ENCODE measurements at regions not wholly inside any gene's neighbourhood (a gene's known extent, or its start where the extent isn't known, plus 50 kb on each side); places are given as distances from the start of the nearest gene placed in this dataset.

GRCh38 chr1:98480271-98480670 lies 181.2 kb upstream of the SNX7 start:
- DNase-seq (ENCODE audit: low read depth), result peak; percentile 34

GRCh38 chr1:98478121-98478520 lies 183.4 kb upstream of the SNX7 start:
- DNase-seq (ENCODE audit: low read depth), result no peak

GRCh38 chr1:98472878-98473277 lies 188.6 kb upstream of the SNX7 start:
- DNase-seq (ENCODE audit: low read depth), result no peak

- DNase-seq (ENCODE audit: low read depth), result no peak
Observed at GRCh38 chr1:98471633-98472032, 189.9 kb upstream of the SNX7 start.

- peak; percentile 78 for DNase-seq (ENCODE audit: low read depth)
Observed at GRCh38 chr1:98468111-98468717, 193.3 kb upstream of the SNX7 start.

GRCh38 chr1:98467586-98467985 lies 193.9 kb upstream of the SNX7 start:
- DNase-seq (ENCODE audit: low read depth), result no peak

GRCh38 chr1:98467122-98467521 lies 194.4 kb upstream of the SNX7 start:
- DNase-seq (ENCODE audit: low read depth), result no peak

GRCh38 chr1:98461873-98462385 lies 199.6 kb upstream of the SNX7 start:
- no peak for DNase-seq (ENCODE audit: low read depth)

- DNase-seq (ENCODE audit: low read depth), result no peak
Observed at GRCh38 chr1:98460136-98460535, 201.4 kb upstream of the SNX7 start.

GRCh38 chr1:98459486-98459870 lies 202.0 kb upstream of the SNX7 start:
- DNase-seq (ENCODE audit: low read depth), result no peak

- no peak for DNase-seq (ENCODE audit: low read depth)
Observed at GRCh38 chr1:98458511-98459485, 202.7 kb upstream of the SNX7 start.

- no peak for DNase-seq (ENCODE audit: low read depth)
Observed at GRCh38 chr1:98457248-98457647, 204.3 kb upstream of the SNX7 start.

- DNase-seq (ENCODE audit: low read depth), result no peak
Observed at GRCh38 chr1:98454666-98455065, 206.9 kb upstream of the SNX7 start.

- no peak for DNase-seq (ENCODE audit: low read depth)
Observed at GRCh38 chr1:98453066-98453465, 208.5 kb upstream of the SNX7 start.

- DNase-seq (ENCODE audit: low read depth), result no peak
Observed at GRCh38 chr1:98452162-98452561, 209.4 kb upstream of the SNX7 start.

- no peak for DNase-seq (ENCODE audit: low read depth)
Observed at GRCh38 chr1:98441281-98441680, 220.2 kb upstream of the SNX7 start.

- DNase-seq (ENCODE audit: low read depth), result no peak
Observed at GRCh38 chr1:98439471-98439870, 222.1 kb upstream of the SNX7 start.

- DNase-seq (ENCODE audit: low read depth), result no peak
Observed at GRCh38 chr1:98437540-98437939, 224.0 kb upstream of the SNX7 start.

GRCh38 chr1:98437011-98437410 lies 224.5 kb upstream of the SNX7 start:
- no peak for DNase-seq (ENCODE audit: low read depth)

GRCh38 chr1:98429965-98430443 lies 231.5 kb upstream of the SNX7 start:
- DNase-seq (ENCODE audit: low read depth), result no peak

GRCh38 chr1:98428864-98429263 lies 232.7 kb upstream of the SNX7 start:
- no peak for DNase-seq (ENCODE audit: low read depth)

GRCh38 chr1:98427664-98428063 lies 233.9 kb upstream of the SNX7 start:
- DNase-seq (ENCODE audit: low read depth), result no peak

GRCh38 chr1:98426092-98426491 lies 235.4 kb upstream of the SNX7 start:
- no peak for DNase-seq (ENCODE audit: low read depth)

Data from ELR (cell line).